NB4 (cell line): ENCODE measurements at regions not wholly inside any gene's neighbourhood (a gene's known extent, or its start where the extent isn't known, plus 50 kb on each side); places are given as distances from the start of the nearest gene placed in this dataset.

Experiments used
- DNase-seq: peaks from one replicate; pipeline ENCODE4 v3.0.0; 2010; ENCODE audit warnings: low read depth
- H3K4me3 ChIP-seq: one replicate; pipeline ENCODE4 v1.5.1; 2011; ENCODE audit warnings: mild to moderate bottlenecking, low read depth, low read length, moderate library complexity
- MYC ChIP-seq: IDR thresholded peaks from 2 replicates; pipeline ENCODE4 v1.6.1; 2011; ENCODE audit warnings: low read depth, low read length
- POLR2A ChIP-seq: IDR thresholded peaks from 2 replicates; pipeline ENCODE4 v1.6.1; 2011; ENCODE audit warnings: mild to moderate bottlenecking; ENCODE audit not compliant: insufficient read length; ENCODE audit errors: extremely low read depth
- TF ChIP-seq, protein P1 (sequence below): IDR thresholded peaks from 2 replicates; pipeline ENCODE4 v1.6.1; 2011; ENCODE audit warnings: low read depth, low read length
- TF ChIP-seq, protein P2 (sequence below): IDR thresholded peaks from one replicate; pipeline ENCODE4 v1.5.1; 2012; ENCODE audit warnings: low read depth, low read length

DNA sequence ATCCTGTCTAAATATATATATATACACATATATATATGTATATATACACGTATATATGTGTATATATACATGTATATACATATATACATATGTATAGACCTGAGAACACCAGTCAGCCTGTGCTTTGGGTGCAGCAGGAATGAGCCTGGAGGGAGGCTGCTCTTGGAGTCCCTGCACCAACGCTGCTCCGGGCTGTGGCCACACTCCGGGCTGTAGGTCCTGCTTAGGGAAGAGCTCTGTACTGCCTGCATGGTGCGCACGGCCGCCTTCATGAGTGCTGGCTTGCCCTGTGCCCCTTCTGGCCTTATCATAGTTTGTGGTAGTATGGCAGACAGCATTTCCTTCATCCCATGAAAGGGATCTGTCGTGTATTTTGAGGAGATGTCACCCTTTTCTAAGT lies 360.9 kb downstream of the TDRD15 start:
- TF ChIP-seq, protein P1, sequence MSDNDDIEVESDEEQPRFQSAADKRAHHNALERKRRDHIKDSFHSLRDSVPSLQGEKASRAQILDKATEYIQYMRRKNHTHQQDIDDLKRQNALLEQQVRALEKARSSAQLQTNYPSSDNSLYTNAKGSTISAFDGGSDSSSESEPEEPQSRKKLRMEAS, result no peak
- no peak for TF ChIP-seq POLR2A
- TF ChIP-seq, protein P2, sequence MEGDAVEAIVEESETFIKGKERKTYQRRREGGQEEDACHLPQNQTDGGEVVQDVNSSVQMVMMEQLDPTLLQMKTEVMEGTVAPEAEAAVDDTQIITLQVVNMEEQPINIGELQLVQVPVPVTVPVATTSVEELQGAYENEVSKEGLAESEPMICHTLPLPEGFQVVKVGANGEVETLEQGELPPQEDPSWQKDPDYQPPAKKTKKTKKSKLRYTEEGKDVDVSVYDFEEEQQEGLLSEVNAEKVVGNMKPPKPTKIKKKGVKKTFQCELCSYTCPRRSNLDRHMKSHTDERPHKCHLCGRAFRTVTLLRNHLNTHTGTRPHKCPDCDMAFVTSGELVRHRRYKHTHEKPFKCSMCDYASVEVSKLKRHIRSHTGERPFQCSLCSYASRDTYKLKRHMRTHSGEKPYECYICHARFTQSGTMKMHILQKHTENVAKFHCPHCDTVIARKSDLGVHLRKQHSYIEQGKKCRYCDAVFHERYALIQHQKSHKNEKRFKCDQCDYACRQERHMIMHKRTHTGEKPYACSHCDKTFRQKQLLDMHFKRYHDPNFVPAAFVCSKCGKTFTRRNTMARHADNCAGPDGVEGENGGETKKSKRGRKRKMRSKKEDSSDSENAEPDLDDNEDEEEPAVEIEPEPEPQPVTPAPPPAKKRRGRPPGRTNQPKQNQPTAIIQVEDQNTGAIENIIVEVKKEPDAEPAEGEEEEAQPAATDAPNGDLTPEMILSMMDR, result no peak
- no peak for TF ChIP-seq MYC
- no peak for DNase-seq
- H3K4me3 ChIP-seq, result no peak overlapping the region

DNA sequence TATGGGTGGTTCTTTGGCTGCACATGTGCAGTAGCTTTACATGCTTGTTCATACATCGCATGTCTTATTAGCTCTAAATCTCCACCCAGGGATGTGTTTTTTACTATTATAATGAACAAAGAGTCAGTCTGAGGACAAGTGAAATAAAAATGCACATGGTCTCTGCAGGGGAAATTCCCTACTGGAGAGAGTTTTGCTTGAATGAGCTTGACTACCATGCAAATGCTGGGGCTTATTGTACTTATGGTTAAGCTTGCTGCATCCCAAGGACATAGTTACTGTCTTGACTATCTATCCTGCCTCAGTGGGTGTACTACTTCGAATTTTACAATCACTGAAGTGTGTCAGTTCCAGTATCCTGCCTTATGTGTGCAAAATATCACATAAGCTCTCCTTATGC lies 362.7 kb downstream of the TDRD15 start:
- DNase-seq, result no peak
- TF ChIP-seq MYC (no peak), POLR2A (no peak)
- no peak overlapping the region for H3K4me3 ChIP-seq

DNA sequence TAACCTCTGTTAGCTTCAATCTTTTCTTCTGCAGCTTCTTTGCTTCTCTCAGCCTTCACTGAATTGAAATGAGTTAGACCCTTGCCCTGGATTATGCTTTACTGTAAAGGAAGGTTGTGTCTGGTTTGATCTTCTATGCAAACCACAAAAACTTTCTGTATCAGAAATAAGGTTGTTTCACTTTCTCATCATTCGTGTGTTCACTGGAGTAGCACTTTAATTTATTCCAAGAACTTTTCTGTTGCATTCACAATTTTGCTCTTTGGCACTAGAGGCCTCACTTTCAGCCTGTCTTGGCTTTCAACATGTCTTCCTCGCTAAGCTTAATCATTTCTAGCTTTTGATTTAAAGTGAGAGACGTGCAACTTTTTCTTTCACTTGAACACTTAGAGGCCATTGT lies 365.3 kb downstream of the TDRD15 start:
- no peak for DNase-seq
- no peak overlapping the region for H3K4me3 ChIP-seq
- TF ChIP-seq, protein P2, result no peak
- TF ChIP-seq MYC (no peak), POLR2A (no peak)
- TF ChIP-seq, protein P1, result no peak

DNA sequence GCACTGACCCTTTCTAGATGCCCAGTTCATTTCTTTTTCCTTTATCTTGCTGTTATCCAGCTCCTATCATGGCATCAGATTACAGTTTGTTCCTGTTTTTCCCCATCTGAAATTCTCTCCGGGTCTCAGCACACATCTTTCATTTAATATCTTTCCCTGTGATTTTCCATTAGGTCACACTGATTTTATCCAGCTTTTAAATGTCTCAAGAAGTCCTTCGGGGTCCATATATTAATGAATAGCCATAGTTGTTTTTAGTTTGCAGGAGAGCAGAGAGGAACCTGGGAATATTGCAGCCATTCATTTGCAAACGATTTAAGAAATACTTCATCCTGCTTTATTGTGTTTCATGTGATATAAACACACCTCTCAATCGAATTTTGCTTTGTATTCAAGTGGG lies 374.2 kb downstream of the TDRD15 start:
- H3K4me3 ChIP-seq, result no peak overlapping the region
- TF ChIP-seq, protein P1, result no peak
- TF ChIP-seq POLR2A, result no peak
- DNase-seq, result no peak

DNA sequence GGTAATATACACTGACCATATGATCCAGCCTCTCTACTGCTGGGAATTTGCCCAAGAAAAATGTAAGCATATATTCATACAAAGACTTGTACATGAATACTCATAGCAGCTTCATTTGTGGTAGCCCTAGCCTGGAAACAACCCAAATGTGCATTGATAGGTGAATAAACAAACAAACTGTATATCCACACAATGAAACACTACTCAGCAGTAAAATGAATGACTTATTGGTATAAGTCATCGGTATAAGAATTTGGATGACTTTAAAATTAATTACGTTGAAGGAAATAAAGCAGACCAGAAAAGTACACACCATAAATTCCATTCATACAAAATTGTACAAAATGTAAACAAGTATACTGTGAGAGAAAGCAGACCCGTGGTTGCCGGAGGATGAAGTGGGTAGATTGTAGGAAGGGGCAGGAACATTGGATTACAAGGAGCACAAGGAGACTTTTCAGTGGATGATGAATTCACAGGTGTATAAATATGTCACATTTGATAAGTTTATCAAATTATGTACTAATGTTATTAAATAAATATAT lies 376.7 kb downstream of the TDRD15 start:
- no peak overlapping the region for H3K4me3 ChIP-seq
- TF ChIP-seq POLR2A, result no peak

DNA sequence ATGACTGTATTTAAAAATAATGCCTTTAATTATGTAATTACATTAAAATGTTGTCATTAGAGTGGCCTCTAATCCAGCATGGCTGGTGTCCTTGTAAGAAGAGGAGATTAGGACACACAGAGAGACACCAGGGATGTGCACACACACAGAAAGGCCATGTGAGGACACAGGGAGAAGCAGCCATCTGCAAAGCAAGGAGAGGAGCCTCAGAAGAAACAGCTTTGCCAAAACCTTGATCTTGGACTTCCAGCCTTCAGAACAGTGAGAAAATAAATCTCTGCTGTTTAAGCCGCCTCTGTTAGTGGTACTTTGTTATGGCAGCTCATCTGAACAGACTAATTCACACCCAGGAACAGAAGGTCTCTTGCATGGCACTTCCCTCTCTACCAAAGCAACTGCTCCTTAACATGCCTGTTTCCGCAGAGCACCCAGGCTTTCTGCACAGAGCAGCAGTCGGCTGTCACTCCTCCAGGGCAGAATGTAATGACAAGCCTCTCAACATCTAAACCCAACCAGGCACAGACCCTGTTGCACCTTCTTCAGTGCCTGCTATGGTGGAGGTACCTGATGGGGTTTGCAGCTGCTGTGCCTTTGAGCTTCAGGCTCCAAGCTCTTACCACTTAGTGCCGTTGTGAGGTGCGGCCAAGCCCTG lies 377.7 kb downstream of the TDRD15 start:
- no peak overlapping the region for H3K4me3 ChIP-seq
- TF ChIP-seq, protein P2, result no peak
- TF ChIP-seq, protein P1, result no peak
- TF ChIP-seq MYC, result no peak
- TF ChIP-seq POLR2A, result no peak
- no peak for DNase-seq

More for the DNA sequence above, 376.7 kb downstream of the TDRD15 start:
- no peak for DNase-seq

DNA sequence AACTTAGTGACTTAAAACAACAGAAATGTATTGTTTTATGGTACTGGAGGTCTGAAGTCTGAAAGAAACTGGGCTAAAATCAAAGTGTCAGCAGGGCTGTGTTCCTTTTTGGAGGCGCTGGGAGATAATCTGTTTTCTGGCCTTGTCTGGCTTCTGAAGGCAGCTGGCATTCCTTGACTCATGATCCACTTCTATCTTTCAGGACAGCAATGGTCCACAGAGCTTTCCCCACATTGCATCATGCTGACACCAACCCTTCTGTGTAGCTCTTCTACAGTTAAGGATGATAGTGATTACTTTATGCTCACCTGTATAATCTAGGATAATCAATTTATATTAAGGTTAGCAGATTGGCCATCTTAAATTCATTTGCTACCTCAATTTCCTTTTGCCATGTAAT lies 392.1 kb downstream of the TDRD15 start:
- DNase-seq, result no peak
- no peak overlapping the region for H3K4me3 ChIP-seq
- TF ChIP-seq, protein P2, result no peak
- TF ChIP-seq POLR2A (no peak), MYC (no peak)
- TF ChIP-seq, protein P1, result no peak
